ENCODE measurements at regions not wholly inside any gene's neighbourhood (a gene's known extent, or its start where the extent isn't known, plus 50 kb on each side); places are given as distances from the start of the nearest gene placed in this dataset.

DNA sequence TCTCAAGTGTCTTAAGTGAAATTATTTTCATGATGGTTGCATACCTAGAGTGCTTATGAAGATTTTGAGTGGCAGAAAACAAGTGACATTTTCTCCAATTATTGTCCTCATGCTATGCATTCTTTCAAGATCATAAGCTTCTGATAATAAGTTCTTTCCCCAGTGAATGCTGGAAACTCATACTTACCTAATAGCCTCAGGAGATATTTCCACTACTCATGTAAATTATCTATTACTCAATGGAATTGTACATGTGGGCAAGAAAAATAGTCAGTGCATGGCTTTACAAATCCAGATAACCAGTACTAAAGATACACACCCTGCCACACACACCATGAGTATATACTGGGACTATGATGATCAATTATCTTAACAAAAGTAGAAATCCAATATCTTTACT, 1219.4 kb upstream of the C9orf72 start:
- CTCF ChIA-PET (ENCODE audit: partially characterized antibody): interaction anchor here (1.4 kb wide), 1 partner anchor 18 kb away, joined by 4 read pairs; no protein-coding TSS in a partner anchor
- no peak overlapping the region for H2AK5ac ChIP-seq (ENCODE audit: low read depth, low read length)
- H4K5ac ChIP-seq (ENCODE audit: insufficient read length, low read depth, low read length): no peak overlapping the region
- H4K8ac ChIP-seq (ENCODE audit: extremely low read depth, insufficient read depth, low read length): no peak overlapping the region
- H3K27ac ChIP-seq (ENCODE audit: low read depth, low read length): no peak overlapping the region
- TF ChIP-seq RBBP5 (IDR thresholded peaks at IDR 0.05; ENCODE audit: borderline replicate concordance, low read depth, low read length) (no peak), CBX5 (IDR thresholded peaks at IDR 0.05; ENCODE audit: low read depth, low read length) (no peak), MAX (IDR thresholded peaks at IDR 0.05) (no peak), SAP30 (IDR thresholded peaks at IDR 0.05; ENCODE audit: insufficient read depth, insufficient replicate concordance, low read length) (no peak)
- H3K4me3 ChIP-seq (ENCODE audit: extremely low read depth in 1 of 4, insufficient read depth in 2 of 4, low read depth in 3 of 4, low read length in 4 of 4): no peak overlapping the region
- no peaks in the 10 kb centered on the region for H3K79me1 ChIP-seq (ENCODE audit: low read depth, low read length)
- H3K9ac ChIP-seq (replicated peaks in 1 of 4; ENCODE audit: extremely low read depth in 1 of 4, low read depth in 3 of 4, low read length in 3 of 4): no peak overlapping the region
- H3K4me1 ChIP-seq (replicated peaks in 1 of 4; ENCODE audit: control insufficient read depth in 3 of 4, insufficient read depth in 4 of 4, low read length in 3 of 4): no peaks in the 10 kb centered on the region
- H2BK15ac ChIP-seq (ENCODE audit: low read length): no peak overlapping the region
- no peak overlapping the region for H4K91ac ChIP-seq (replicated peaks; ENCODE audit: insufficient read length, low read length)
- no peak overlapping the region for H3K4ac ChIP-seq (replicated peaks; ENCODE audit: insufficient read length, low read depth, low read length)
- no peaks in the 10 kb centered on the region for H3K36me3 ChIP-seq (ENCODE audit: control insufficient read depth in 2 of 4, insufficient read depth in 4 of 4, low read length in 3 of 4)
- H3K18ac ChIP-seq (ENCODE audit: extremely low read depth, low read length): no peak overlapping the region
- H2BK20ac ChIP-seq (ENCODE audit: low read length): no peak overlapping the region
- no peak overlapping the region for H3K4me2 ChIP-seq (ENCODE audit: insufficient read depth in 1 of 2, low read depth in 2 of 2, low read length in 2 of 2)
- H3K14ac ChIP-seq (ENCODE audit: insufficient read length): no peak overlapping the region
- no peak overlapping the region for H2BK5ac ChIP-seq (ENCODE audit: low read depth, low read length)
- no peaks in the 10 kb centered on the region for H3K23me2 ChIP-seq (ENCODE audit: low read depth, low read length)
- H2BK12ac ChIP-seq (ENCODE audit: low read depth, low read length): no peak overlapping the region
- no peak overlapping the region for H2BK120ac ChIP-seq (replicated peaks; ENCODE audit: low read depth, low read length)
- no peak overlapping the region for H2AFZ ChIP-seq (ENCODE audit: low read length)
- no peaks in the 10 kb centered on the region for H3K9me3 ChIP-seq (ENCODE audit: insufficient read depth in 2 of 2, low read depth in 1 of 2, low read length in 1 of 2)
- H3K27me3 ChIP-seq (replicated peaks in 1 of 4; ENCODE audit: control insufficient read depth in 3 of 4, extremely low read depth in 1 of 4, insufficient read depth in 3 of 4, low read length in 3 of 4): no peaks in the 10 kb centered on the region
- FAIRE-seq (no peak), DNase-seq (ENCODE audit: low read depth in 1 of 2, low spot score in 2 of 2) (no peak)
- no peaks in the 10 kb centered on the region for H3K79me2 ChIP-seq (ENCODE audit: control insufficient read depth in 1 of 2, insufficient read depth in 2 of 2, low read length in 2 of 2)
- POLR2A ChIA-PET (ENCODE audit: partially characterized antibody): no interaction called here
- H3K23ac ChIP-seq (ENCODE audit: insufficient read length): no peak overlapping the region
- no peaks in the 10 kb centered on the region for H4K20me1 ChIP-seq (replicated peaks in 1 of 2; ENCODE audit: control insufficient read depth in 1 of 2, insufficient read depth in 2 of 2, low read length in 2 of 2)
- H3K56ac ChIP-seq (replicated peaks; ENCODE audit: insufficient read length, low read depth, low read length): no peak overlapping the region
